Central memory CD8-positive, alpha-beta T cell (primary cell): ENCODE measurements at regions not wholly inside any gene's neighbourhood (a gene's known extent, or its start where the extent isn't known, plus 50 kb on each side); places are given as distances from the start of the nearest gene placed in this dataset.

Experiments
- ATAC-seq: fragments of 150-1000 bp; cut with Tn5 transposase; replicated peaks from 2 replicates; pipeline ENCODE4 v1.10.0; 2022; ENCODE audit warnings: mild to moderate bottlenecking, moderate FRiP score, moderate number of reproducible peaks; ENCODE audit not compliant: poor library complexity, severe bottlenecking; ENCODE audit errors: extremely low read depth
- DNase-seq, 2 donors: peaks; one replicate each; pipeline ENCODE4 v3.0.0; 2021; ENCODE audit warnings: low spot score in 2 of 2
- H3K27ac Mint-ChIP-seq: one replicate; pipeline ENCODE4 v1.8.0; 2022; ENCODE audit warnings: low read depth, mild to moderate bottlenecking, moderate library complexity, mixed read lengths
- H3K27me3 Mint-ChIP-seq: one replicate; pipeline ENCODE4 v1.8.0; 2022; ENCODE audit warnings: mixed read lengths
- H3K36me3 Mint-ChIP-seq: one replicate; pipeline ENCODE4 v1.8.0; 2022; ENCODE audit warnings: mild to moderate bottlenecking, moderate library complexity, mixed read lengths; ENCODE audit not compliant: insufficient read depth
- H3K4me1 Mint-ChIP-seq: one replicate; pipeline ENCODE4 v1.8.0; 2022; ENCODE audit warnings: mixed read lengths
- H3K4me3 Mint-ChIP-seq: one replicate; pipeline ENCODE4 v1.8.0; 2022; ENCODE audit warnings: mild to moderate bottlenecking, moderate library complexity, mixed read lengths
- H3K9me3 Mint-ChIP-seq: one replicate; pipeline ENCODE4 v1.8.0; 2022; ENCODE audit warnings: mixed read lengths

DNA sequence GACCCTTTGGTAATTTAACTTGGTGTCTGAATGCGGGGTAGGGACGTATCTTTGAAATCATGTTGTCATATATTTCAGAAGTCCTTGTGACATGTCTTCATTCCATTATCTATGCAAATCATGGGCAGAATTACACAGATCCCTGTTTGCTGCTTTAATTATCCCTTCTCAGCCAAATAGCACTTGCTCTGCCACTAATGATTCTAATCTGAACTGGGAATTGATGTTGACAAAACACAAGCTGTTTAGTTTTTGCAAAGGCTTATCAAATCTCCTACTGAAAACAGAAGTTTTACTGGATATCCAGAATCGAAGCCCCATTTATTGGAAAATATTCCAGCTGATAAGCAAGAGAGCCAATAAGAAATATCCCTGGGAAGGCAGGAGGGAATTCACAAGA is 205.9 kb upstream of the COX10 start:
- Mint-ChIP-seq H3K4me1 (no peaks in the 10 kb centered on the region), H3K4me3 (no peak overlapping the region), H3K27ac (no peak overlapping the region), H3K36me3 (no peaks in the 10 kb centered on the region), H3K9me3 (peaks cover 6% of the 10 kb centered on the region), H3K27me3 (no peaks in the 10 kb centered on the region)
- DNase-seq, result no peak
- ATAC-seq, result no peak

DNA sequence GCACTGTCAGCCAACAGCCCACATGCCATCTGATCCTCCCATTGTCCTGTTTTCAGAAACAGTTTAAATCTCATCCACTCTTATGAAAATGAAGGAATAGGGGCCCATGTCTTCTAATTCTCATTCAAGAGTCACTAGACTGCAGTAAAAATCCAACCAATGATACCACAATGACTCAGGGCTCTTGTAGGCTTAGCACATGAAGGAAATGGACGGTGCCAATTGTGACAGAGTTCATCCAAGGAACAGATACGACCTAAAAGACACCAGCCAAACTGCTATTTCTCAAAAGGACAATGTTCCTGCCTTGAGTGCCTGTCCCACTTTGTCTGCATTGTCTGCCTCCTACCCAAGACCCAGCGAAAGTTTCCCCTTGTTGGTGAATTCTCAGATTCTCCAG is 204.8 kb upstream of the COX10 start:
- H3K36me3 Mint-ChIP-seq, result no peaks in the 10 kb centered on the region
- no peaks in the 10 kb centered on the region for H3K27me3 Mint-ChIP-seq
- no peak for DNase-seq
- peaks cover 2% of the 10 kb centered on the region for H3K9me3 Mint-ChIP-seq
- no peak overlapping the region for H3K27ac Mint-ChIP-seq
- no peak for ATAC-seq
- no peaks in the 10 kb centered on the region for H3K4me1 Mint-ChIP-seq
- H3K4me3 Mint-ChIP-seq, result no peak overlapping the region

DNA sequence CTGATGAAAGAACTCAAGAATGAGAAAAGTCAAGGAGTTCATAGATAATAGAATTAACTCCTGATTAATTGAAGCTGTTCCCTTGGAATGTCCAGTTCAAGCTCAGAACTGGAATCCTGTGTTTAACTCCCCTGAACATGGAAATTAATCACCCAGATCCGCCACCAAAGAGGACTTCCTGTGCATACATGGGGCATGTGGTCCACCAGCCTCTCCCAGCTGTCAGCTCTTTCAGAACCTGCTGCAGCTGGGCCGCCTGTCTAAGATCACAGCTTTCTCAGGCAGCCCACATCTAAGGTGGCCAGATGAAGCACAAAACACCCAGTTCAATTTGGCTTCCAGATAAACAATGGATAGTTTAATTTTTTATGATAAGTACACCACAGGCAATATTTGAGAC is 203.7 kb upstream of the COX10 start:
- ATAC-seq, result no peak
- Mint-ChIP-seq H3K27me3 (no peaks in the 10 kb centered on the region), H3K27ac (no peak overlapping the region), H3K36me3 (no peaks in the 10 kb centered on the region), H3K9me3 (no peaks in the 10 kb centered on the region), H3K4me3 (no peak overlapping the region), H3K4me1 (no peaks in the 10 kb centered on the region)
- no peak for DNase-seq

DNA sequence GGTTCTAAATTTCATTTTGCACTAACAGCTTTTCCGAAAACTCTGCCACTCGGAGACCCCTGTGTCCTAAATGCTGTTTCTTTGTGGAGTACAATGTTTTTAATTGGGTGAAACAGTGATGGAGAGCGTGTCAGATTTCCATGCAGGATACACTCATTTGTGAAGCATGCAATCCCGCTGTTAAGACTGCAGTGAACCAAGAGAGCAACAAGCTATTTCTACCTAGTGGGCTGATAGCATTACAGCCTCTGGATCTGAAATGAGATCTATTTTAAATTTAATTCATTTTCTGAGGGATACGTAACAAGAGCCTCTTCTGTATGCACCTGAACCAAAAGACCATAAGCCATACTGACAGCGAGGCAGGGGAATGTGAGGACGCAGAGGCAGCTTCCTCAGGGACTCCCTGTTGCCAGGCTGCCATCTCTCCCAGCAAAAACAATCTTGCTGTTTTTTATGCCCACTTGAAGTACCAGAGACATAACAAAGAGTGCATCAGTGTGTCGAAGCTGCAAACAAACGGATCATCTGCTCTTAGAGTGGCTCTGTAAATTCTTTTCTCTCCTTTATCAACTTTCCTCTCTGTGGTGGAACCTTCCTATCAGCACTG is 199.9 kb upstream of the COX10 start:
- H3K9me3 Mint-ChIP-seq, result no peaks in the 10 kb centered on the region
- DNase-seq, result no peak
- H3K4me3 Mint-ChIP-seq, result no peak overlapping the region
- H3K27me3 Mint-ChIP-seq, result no peaks in the 10 kb centered on the region
- H3K36me3 Mint-ChIP-seq, result no peaks in the 10 kb centered on the region
- no peaks in the 10 kb centered on the region for H3K4me1 Mint-ChIP-seq
- no peak for ATAC-seq
- no peak overlapping the region for H3K27ac Mint-ChIP-seq

DNA sequence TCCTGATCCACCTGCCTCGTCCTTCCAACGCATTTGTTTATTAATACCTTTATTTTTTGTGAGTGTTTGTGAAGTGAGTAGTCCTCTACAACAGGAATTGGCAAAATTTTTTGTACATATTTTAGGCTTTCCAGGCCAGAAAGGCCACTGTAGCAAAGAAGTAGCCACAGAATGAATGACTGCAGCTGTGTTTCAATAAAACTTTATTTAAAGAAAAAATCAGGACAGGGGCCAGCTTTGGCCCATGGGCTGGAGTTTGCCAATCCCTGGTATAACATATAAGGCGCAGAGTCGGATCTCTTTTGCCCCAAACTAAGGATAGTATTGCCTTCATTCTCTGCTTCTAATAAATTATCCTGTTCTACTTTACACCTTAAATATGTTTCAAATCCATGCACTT is 198.0 kb upstream of the COX10 start:
- no peaks in the 10 kb centered on the region for H3K4me1 Mint-ChIP-seq

DNA sequence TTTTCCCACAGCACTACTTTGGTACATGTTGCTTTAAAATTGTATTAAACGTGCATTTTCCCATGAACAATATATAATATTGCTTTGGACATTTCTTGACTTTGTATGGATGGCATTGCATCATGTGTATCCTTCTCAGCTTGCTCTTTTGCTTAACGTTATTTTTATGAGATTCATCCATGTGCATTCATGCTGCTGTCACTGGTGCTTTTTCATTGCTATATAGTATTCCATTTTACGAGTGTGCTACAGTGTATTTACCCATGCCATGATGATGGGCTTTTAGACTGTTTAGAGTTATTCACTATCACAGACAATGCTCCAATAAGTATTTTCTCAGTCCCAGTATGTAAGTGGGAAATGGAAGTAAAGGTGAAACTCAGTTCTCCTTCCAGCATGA is 195.2 kb upstream of the COX10 start:
- no peak for DNase-seq
- Mint-ChIP-seq H3K4me3 (no peak overlapping the region), H3K27ac (no peak overlapping the region), H3K27me3 (no peaks in the 10 kb centered on the region), H3K4me1 (no peaks in the 10 kb centered on the region), H3K9me3 (no peaks in the 10 kb centered on the region), H3K36me3 (no peaks in the 10 kb centered on the region)
- ATAC-seq, result no peak

More for the DNA sequence above, 198.0 kb upstream of the COX10 start:
- ATAC-seq, result no peak
- Mint-ChIP-seq H3K27me3 (no peaks in the 10 kb centered on the region), H3K9me3 (no peaks in the 10 kb centered on the region), H3K36me3 (no peaks in the 10 kb centered on the region), H3K27ac (no peak overlapping the region), H3K4me3 (no peak overlapping the region)
- no peak for DNase-seq

DNA sequence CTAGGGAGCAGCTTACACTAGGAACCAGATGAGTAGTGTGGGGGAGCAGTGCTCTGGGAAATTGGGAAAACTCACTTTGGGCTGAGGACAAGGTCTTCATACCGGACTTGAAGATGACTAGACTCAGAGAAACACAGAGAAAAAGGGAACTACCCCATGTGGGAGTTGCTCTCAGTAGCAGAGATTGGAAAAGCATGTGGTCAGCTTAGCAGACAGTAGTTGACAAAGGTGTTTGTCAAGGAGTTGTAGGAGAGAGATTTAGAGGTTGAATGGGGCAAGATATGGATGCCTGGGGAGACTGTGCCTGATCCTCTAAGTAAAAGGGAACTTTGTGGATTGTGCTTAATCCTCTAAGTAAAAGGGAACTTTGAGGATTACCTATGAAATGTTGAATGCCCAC is 194.5 kb upstream of the COX10 start:
- Mint-ChIP-seq H3K4me1 (no peaks in the 10 kb centered on the region), H3K4me3 (no peak overlapping the region), H3K9me3 (no peaks in the 10 kb centered on the region), H3K36me3 (no peaks in the 10 kb centered on the region), H3K27ac (no peak overlapping the region), H3K27me3 (no peaks in the 10 kb centered on the region)
- ATAC-seq (no peak), DNase-seq (no peak)

DNA sequence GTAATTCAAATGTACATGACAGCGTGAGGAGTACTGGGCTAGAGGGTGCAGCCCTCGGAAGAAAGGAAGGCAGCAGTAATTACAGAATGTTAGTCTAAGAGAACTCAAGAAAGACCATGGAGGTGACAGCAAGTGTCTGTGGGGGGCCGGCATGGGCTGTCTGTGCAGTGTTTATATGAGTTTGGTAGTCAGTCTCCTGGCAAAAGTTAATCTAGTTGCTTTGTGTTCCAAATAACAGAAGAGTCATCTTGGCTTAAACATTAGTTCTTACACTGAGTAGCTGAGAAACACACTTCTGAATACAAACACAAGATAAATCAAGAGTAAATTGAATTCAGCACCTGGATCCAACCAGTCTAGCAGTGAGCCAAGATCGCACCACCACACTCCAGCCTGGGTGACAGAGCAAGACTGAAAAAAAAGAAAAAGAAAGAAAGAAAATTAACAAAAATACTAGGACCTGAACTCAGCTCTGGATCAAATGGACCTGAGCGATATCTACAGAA is 189.3 kb upstream of the COX10 start:
- H3K4me1 Mint-ChIP-seq, result no peaks in the 10 kb centered on the region
- H3K36me3 Mint-ChIP-seq, result no peaks in the 10 kb centered on the region
- no peak overlapping the region for H3K4me3 Mint-ChIP-seq

DNA sequence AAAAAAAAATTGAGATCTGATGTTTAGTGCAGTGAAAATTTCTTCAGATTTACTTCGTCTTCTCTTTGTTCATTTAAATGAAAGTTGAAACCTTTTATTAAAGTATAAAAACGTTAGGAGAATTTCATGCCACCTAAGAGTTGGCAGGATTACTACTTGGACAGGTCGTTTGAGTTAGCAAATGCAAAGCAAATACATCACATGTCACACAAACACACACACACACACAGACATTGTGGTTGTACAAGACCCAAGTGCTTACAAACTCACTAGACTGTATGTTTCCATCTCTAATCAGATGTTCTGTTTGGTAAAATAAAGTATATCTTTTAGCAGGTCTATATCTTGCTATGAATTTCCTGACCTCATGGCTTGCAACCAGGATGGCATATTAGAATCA is 185.6 kb upstream of the COX10 start:
- no peak overlapping the region for H3K4me3 Mint-ChIP-seq
- no peaks in the 10 kb centered on the region for H3K36me3 Mint-ChIP-seq

More for the DNA sequence above, 189.3 kb upstream of the COX10 start:
- H3K27me3 Mint-ChIP-seq, result peaks cover 20% of the 10 kb centered on the region
- no peaks in the 10 kb centered on the region for H3K9me3 Mint-ChIP-seq
- H3K27ac Mint-ChIP-seq, result no peak overlapping the region
- no peak for DNase-seq
- ATAC-seq, result no peak

DNA sequence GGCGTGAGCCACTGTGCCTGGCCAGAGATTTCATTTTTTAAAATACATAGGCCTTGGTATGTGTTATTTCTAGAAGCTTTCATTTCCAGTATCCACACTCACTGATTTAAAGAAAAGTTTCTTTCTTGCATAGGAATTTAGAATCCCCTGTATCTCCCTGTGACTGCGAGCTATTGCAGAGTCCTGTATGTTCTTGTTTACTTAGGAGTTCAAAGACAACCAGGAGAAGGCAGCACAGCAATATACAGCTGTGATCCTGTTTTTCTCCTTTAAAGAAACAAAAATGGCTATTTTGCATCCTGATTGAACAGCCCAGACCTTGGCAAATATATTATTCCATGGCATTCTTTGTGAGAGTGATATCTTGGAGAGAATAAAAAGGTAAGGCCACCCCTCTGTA is 185.0 kb upstream of the COX10 start:
- no peaks in the 10 kb centered on the region for H3K9me3 Mint-ChIP-seq
- H3K4me1 Mint-ChIP-seq, result no peaks in the 10 kb centered on the region

More for the DNA sequence above, 185.6 kb upstream of the COX10 start:
- no peak overlapping the region for H3K27ac Mint-ChIP-seq
- H3K4me1 Mint-ChIP-seq, result no peaks in the 10 kb centered on the region
- DNase-seq, result no peak
- peaks cover 20% of the 10 kb centered on the region for H3K27me3 Mint-ChIP-seq
- no peak for ATAC-seq
- no peaks in the 10 kb centered on the region for H3K9me3 Mint-ChIP-seq

DNA sequence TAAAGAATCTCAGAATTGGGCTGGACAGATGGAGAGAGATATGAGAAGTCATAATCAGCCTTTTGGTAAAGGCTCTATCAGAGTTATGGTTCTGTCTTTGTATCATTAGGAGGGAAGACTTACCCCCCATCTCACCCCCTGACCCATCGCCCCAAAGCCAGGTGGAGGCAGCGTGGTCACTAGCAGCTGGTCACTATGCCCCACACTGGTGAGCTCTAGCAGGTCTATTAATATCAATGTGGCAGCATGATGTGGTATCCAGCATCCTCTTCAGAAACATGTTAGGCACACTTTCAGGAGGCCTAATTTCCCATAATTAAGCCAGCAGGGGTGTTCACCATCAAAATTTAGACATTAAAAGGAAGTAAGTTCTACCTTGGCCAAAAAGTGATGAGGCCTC is 183.8 kb upstream of the COX10 start:
- no peak overlapping the region for H3K4me3 Mint-ChIP-seq
- H3K27ac Mint-ChIP-seq, result no peak overlapping the region
- ATAC-seq (no peak), DNase-seq (no peak)
- peaks cover 20% of the 10 kb centered on the region for H3K27me3 Mint-ChIP-seq
- no peaks in the 10 kb centered on the region for H3K36me3 Mint-ChIP-seq
- H3K9me3 Mint-ChIP-seq, result no peaks in the 10 kb centered on the region
- H3K4me1 Mint-ChIP-seq, result no peaks in the 10 kb centered on the region

More for the DNA sequence above, 185.0 kb upstream of the COX10 start:
- DNase-seq, result no peak
- Mint-ChIP-seq H3K27ac (no peak overlapping the region), H3K4me3 (no peak overlapping the region), H3K36me3 (no peaks in the 10 kb centered on the region), H3K27me3 (peaks cover 20% of the 10 kb centered on the region)
- no peak for ATAC-seq

DNA sequence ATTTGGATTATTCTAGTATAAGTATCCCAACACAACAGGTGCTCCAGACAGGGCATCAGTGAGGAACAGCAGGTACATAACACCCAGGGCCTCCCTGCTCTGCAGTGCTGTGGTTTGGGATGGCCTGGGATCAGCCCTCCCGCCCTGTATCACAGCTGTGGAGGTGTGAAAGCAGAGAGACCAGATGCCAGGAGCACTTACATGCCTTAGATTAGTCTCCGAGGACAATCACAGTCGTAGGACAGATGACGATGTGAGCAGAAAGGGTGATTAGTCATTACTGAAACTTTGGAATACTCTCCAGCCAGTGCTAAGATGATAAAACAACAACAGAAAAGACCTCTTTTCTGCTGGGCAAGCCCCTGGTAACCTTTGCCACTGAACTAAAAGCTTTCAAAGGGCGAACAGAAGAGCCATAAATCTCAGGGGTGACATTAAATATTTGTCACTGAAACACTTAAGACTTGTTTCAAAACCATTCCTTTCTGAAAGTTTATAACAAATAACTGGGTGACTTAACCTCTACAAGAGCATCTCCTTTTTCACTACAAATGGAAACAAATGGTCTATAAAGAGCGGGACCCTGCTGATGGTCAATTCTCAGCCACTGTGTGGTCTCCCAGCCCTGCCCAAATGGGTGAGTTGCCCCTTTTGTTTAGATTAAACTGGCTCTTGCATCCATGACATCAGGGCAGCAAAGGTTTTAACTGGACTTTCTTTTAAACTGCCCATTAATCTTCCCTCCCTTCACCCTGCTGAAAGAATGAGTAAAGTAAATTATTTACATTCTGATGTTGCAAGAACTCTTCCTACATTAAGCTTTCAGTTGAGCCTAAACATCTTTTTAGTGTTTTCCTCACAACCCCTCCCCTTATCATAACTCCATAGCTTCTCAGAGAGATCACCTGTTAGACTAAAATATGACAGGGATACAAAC is 183.1 kb upstream of the COX10 start:
- Mint-ChIP-seq H3K27ac (no peak overlapping the region), H3K9me3 (no peaks in the 10 kb centered on the region), H3K4me3 (no peak overlapping the region), H3K27me3 (peaks cover 13% of the 10 kb centered on the region), H3K36me3 (no peaks in the 10 kb centered on the region), H3K4me1 (no peaks in the 10 kb centered on the region)
- ATAC-seq, result no peak
- no peak for DNase-seq

DNA sequence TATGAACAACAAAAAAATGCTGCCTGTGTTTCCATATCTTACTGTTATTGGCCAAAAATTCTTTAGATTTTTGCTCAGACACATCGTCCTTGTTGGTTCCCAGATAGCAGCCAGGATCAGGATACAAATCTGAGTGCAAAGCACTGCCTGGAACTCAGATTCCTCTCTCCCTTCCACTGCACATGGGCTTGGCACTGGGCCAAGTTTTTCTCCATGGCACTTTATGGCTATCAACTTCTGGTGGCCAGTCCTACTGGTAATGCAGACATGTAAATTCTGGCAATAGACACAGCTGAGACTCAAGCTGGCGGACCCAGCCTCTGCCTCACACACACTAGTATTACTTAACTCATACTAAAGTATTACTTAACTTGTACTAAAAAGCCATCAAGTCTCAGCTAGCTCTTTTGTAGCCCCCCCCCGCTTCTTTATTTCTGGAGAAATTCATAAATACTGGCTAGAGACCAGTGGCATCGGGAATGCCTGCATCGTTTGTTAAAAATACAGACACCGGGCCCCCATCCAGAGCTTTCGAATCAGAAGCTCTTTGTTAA is 181.2 kb upstream of the COX10 start:
- Mint-ChIP-seq H3K4me3 (no peak overlapping the region), H3K36me3 (no peaks in the 10 kb centered on the region), H3K27ac (no peak overlapping the region), H3K27me3 (no peaks in the 10 kb centered on the region), H3K9me3 (no peaks in the 10 kb centered on the region), H3K4me1 (no peaks in the 10 kb centered on the region)
- ATAC-seq (no peak), DNase-seq (no peak)
